IMR-90 (cell line): ENCODE measurements at regions not wholly inside any gene's neighbourhood (a gene's known extent, or its start where the extent isn't known, plus 50 kb on each side); places are given as distances from the start of the nearest gene placed in this dataset.

Source experiments
- CTCF ChIP-seq: conservative IDR thresholded peaks from 2 replicates; pipeline ENCODE4 v1.5.1; 2012; ENCODE audit warnings: mild to moderate bottlenecking, low read depth, low read length, improper control_type of control experiment
- POLR2A ChIP-seq: IDR thresholded peaks from 2 replicates; pipeline ENCODE4 v1.6.1; 2012; ENCODE audit warnings: mild to moderate bottlenecking, low read depth, low read length
- RAD21 ChIP-seq: IDR thresholded peaks from 2 replicates; pipeline ENCODE4 v1.6.1; 2012; ENCODE audit warnings: low read length, improper control_type of control experiment
- SMC3 ChIP-seq: fragments of 150-350 bp; IDR thresholded peaks from 2 replicates; pipeline ENCODE4 v1.6.1; 2016; ENCODE audit warnings: low read depth, mild to moderate bottlenecking, antibody characterized with exemption, low read length, moderate library complexity
- USF2 ChIP-seq: fragments of 150-350 bp; IDR thresholded peaks from 2 replicates; pipeline ENCODE4 v1.6.1; 2017; ENCODE audit warnings: mild to moderate bottlenecking, antibody characterized with exemption, low read length, low read depth

- TF ChIP-seq SMC3 (no peak), CTCF (no peak), POLR2A (no peak), RAD21 (no peak), USF2 (no peak)
These were observed 127.2 kb upstream of the GJB5 start for GRCh38 chr1:34627465-34628240.
